Neural cell (in vitro differentiated cells): ENCODE measurements at regions not wholly inside any gene's neighbourhood (a gene's known extent, or its start where the extent isn't known, plus 50 kb on each side); places are given as distances from the start of the nearest gene placed in this dataset.

Source experiments
- EP300 ChIP-seq: fragments of 450-650 bp; conservative IDR thresholded peaks from 2 replicates; pipeline ENCODE4 v1.6.1; 2014; ENCODE audit warnings: antibody characterized with exemption, mild to moderate bottlenecking, moderate library complexity; ENCODE audit not compliant: poor library complexity, severe bottlenecking
- EZH2 ChIP-seq: fragments of 200-600, 300-800 bp; shearing (Covaris generic), sonication (generic); IDR thresholded peaks from 2 replicates; pipeline ENCODE4 v1.6.1; 2014; ENCODE audit warnings: antibody characterized with exemption, low read length, borderline replicate concordance, mild to moderate bottlenecking; ENCODE audit not compliant: insufficient read depth, poor library complexity, severe bottlenecking
- MXI1 ChIP-seq: fragments of 450-650 bp; conservative IDR thresholded peaks from 2 replicates; pipeline ENCODE4 v1.6.1; 2014; ENCODE audit warnings: antibody characterized with exemption, mild to moderate bottlenecking; ENCODE audit not compliant: poor library complexity, severe bottlenecking
- POLR2AphosphoS5 ChIP-seq: IDR thresholded peaks from 2 replicates; pipeline ENCODE4 v1.6.1; 2012
- RAD21 ChIP-seq: fragments of 450-650 bp; conservative IDR thresholded peaks from 2 replicates; pipeline ENCODE4 v1.6.1; 2014; ENCODE audit warnings: antibody characterized with exemption, mild to moderate bottlenecking, moderate library complexity
- SMC3 ChIP-seq: fragments of 450-650 bp; conservative IDR thresholded peaks from 2 replicates; pipeline ENCODE4 v1.6.1; 2014; ENCODE audit warnings: antibody characterized with exemption, mild to moderate bottlenecking, moderate library complexity; ENCODE audit not compliant: poor library complexity
- TAF1 ChIP-seq: IDR thresholded peaks from 2 replicates; pipeline ENCODE4 v1.6.1; 2012; ENCODE audit warnings: low read depth
- TF ChIP-seq, protein P1 (sequence below): fragments of 450-650 bp; IDR thresholded peaks from 2 replicates; pipeline ENCODE4 v1.5.1; 2014; ENCODE audit warnings: antibody characterized with exemption, mild to moderate bottlenecking, moderate library complexity; ENCODE audit not compliant: poor library complexity, severe bottlenecking
- TF ChIP-seq, protein P2 (sequence below): IDR thresholded peaks from 2 replicates; pipeline ENCODE4 v1.6.1; 2012; ENCODE audit warnings: borderline replicate concordance

DNA sequence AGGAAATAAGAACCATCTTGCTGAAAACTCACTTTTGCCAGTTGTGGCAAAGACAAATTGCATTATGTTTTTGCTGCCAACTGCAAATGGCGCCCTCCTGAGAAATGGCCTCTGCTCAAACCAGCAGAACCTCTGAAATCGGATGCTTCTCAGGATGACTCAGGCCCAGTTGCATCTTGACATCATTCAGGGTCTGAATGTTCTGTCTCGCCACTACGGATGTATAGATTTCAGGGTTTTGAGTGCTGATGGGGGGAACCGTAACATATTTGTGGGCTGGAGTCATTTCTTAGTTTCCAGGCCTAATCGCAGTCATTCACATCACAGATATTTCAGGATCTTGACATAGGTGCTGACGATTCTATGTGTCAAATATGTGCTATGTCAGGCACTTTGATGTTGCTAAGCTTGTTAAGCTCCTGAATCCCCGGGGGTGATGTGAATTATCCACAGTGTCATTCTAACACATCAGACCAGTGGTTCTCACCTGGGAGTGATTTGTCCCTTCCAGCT, 207.1 kb downstream of the NFATC2 start:
- TF ChIP-seq RAD21 (no peak), POLR2AphosphoS5 (peak; percentile 84), TAF1 (no peak), EP300 (peak; percentile 89), EZH2 (no peak), SMC3 (no peak), MXI1 (no peak)
- TF ChIP-seq, protein P1, sequence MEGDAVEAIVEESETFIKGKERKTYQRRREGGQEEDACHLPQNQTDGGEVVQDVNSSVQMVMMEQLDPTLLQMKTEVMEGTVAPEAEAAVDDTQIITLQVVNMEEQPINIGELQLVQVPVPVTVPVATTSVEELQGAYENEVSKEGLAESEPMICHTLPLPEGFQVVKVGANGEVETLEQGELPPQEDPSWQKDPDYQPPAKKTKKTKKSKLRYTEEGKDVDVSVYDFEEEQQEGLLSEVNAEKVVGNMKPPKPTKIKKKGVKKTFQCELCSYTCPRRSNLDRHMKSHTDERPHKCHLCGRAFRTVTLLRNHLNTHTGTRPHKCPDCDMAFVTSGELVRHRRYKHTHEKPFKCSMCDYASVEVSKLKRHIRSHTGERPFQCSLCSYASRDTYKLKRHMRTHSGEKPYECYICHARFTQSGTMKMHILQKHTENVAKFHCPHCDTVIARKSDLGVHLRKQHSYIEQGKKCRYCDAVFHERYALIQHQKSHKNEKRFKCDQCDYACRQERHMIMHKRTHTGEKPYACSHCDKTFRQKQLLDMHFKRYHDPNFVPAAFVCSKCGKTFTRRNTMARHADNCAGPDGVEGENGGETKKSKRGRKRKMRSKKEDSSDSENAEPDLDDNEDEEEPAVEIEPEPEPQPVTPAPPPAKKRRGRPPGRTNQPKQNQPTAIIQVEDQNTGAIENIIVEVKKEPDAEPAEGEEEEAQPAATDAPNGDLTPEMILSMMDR: no peak
- TF ChIP-seq, protein P2, sequence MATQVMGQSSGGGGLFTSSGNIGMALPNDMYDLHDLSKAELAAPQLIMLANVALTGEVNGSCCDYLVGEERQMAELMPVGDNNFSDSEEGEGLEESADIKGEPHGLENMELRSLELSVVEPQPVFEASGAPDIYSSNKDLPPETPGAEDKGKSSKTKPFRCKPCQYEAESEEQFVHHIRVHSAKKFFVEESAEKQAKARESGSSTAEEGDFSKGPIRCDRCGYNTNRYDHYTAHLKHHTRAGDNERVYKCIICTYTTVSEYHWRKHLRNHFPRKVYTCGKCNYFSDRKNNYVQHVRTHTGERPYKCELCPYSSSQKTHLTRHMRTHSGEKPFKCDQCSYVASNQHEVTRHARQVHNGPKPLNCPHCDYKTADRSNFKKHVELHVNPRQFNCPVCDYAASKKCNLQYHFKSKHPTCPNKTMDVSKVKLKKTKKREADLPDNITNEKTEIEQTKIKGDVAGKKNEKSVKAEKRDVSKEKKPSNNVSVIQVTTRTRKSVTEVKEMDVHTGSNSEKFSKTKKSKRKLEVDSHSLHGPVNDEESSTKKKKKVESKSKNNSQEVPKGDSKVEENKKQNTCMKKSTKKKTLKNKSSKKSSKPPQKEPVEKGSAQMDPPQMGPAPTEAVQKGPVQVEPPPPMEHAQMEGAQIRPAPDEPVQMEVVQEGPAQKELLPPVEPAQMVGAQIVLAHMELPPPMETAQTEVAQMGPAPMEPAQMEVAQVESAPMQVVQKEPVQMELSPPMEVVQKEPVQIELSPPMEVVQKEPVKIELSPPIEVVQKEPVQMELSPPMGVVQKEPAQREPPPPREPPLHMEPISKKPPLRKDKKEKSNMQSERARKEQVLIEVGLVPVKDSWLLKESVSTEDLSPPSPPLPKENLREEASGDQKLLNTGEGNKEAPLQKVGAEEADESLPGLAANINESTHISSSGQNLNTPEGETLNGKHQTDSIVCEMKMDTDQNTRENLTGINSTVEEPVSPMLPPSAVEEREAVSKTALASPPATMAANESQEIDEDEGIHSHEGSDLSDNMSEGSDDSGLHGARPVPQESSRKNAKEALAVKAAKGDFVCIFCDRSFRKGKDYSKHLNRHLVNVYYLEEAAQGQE: no peak
